Astrocyte of the cerebellum (primary cell): ENCODE measurements at regions not wholly inside any gene's neighbourhood (a gene's known extent, or its start where the extent isn't known, plus 50 kb on each side); places are given as distances from the start of the nearest gene placed in this dataset.
"Not testable (repeated sequence)": the region's sequence is repeated elsewhere in the genome, so short reads cannot be mapped to it uniquely, and the experiment has no call there.

Experiments
- DNase-seq: peaks from one replicate; pipeline ENCODE4 v3.0.0-alpha.2; 2011; ENCODE audit warnings: low read depth
- H3K4me3 ChIP-seq: 2 replicates; pipeline ENCODE4 v1.5.1; 2011; ENCODE audit warnings: mild to moderate bottlenecking, low read depth, low read length, moderate library complexity
- in situ Hi-C: cut with HindIII; loops from 2 replicates; pipeline ENCODE4 v1.10.0; 2017; ENCODE audit warnings: low sequenced_read_pairs
- TF ChIP-seq, protein P1 (sequence below): IDR thresholded peaks from 2 replicates; pipeline ENCODE4 v1.5.1; 2012; ENCODE audit warnings: low read length, low read depth, moderate library complexity, mild to moderate bottlenecking; ENCODE audit errors: missing control alignments

DNA sequence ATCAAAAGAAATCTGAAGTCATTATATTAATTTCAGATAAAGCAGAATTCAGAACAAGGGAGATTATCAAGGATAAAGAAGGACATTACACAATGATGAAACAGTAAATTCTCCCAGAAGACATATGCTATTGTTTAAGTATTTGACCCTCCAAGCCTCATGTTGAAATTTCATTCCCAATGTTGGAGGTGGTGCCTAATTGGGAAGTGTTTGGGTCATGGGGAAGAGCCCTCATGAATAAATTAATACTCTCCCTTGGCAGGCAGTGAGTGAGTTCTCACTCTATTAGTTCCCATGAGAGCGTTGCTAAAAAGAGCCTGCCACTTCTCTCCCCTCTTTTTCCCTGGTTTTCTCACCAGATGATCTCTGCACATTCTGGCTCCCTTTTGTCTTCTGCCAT is 249.9 kb upstream of the GRIA3 start:
- H3K4me3 ChIP-seq: no peak overlapping the region
- TF ChIP-seq, protein P1, sequence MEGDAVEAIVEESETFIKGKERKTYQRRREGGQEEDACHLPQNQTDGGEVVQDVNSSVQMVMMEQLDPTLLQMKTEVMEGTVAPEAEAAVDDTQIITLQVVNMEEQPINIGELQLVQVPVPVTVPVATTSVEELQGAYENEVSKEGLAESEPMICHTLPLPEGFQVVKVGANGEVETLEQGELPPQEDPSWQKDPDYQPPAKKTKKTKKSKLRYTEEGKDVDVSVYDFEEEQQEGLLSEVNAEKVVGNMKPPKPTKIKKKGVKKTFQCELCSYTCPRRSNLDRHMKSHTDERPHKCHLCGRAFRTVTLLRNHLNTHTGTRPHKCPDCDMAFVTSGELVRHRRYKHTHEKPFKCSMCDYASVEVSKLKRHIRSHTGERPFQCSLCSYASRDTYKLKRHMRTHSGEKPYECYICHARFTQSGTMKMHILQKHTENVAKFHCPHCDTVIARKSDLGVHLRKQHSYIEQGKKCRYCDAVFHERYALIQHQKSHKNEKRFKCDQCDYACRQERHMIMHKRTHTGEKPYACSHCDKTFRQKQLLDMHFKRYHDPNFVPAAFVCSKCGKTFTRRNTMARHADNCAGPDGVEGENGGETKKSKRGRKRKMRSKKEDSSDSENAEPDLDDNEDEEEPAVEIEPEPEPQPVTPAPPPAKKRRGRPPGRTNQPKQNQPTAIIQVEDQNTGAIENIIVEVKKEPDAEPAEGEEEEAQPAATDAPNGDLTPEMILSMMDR: no peak
- no peak for DNase-seq
- in situ Hi-C loops: no loop called here

DNA sequence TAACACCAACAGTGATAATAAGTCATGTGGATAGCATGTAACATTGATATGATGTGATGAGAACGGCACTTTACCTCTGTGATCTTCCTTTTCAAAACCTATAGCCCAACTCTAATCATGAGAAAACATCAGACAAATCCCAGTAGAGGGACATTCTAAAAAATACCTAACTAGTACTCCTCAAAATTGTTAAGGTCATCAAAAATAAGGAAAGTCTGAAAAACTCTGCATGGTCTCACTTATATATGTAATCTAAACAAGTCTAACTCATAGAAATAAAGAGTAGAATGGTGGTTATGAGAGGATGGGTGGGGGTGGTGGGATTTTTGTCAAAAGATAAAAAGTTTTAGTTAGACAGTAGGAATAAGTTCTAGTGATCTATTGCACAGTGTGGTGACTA is 243.9 kb upstream of the GRIA3 start:
- TF ChIP-seq, protein P1: no peak
- H3K4me3 ChIP-seq: no peak overlapping the region
- DNase-seq: no peak
- in situ Hi-C loops: no loop called here

DNA sequence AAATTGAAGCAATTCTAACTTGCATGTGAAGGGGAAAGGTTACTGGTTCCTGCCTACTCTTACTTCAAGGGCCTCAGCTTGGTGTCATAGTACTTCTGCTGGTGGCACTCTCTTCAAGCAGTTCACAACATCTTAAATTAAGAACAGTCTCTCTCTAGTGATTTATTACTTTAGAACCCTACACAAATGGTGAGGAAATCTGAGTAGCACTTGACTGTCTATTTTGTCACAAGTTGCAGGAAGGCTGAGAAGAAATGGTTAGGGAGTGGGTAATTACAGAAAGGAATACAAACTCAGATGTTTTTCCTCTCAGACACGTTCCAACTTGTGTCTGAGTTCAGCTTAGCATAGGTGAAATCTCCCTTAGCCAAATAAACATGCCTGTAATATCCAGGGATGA is 242.3 kb upstream of the GRIA3 start:
- TF ChIP-seq, protein P1: no peak
- DNase-seq: no peak
- in situ Hi-C loops: no loop called here
- H3K4me3 ChIP-seq: no peak overlapping the region

DNA sequence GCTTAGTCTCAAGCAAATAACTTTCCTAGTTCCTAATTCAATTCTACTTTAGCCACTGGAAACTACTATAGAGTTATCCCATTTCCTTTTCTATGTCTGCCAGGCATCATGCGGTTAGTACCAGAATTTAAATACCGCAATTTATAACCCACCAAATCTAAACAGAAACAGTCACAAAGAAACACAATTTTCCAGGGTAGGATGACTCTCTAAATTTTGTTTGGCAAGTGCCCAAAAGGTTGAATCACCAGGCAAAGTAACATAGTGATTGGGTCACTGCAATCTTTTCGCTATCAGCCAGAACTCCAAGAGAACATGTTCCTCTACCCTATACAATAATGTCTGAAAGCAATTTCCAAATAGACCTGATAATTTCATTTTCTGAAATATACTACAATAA is 240.2 kb upstream of the GRIA3 start:
- no peak overlapping the region for H3K4me3 ChIP-seq
- DNase-seq: peak; percentile 60
- in situ Hi-C loops: no loop called here
- TF ChIP-seq, protein P1: no peak

DNA sequence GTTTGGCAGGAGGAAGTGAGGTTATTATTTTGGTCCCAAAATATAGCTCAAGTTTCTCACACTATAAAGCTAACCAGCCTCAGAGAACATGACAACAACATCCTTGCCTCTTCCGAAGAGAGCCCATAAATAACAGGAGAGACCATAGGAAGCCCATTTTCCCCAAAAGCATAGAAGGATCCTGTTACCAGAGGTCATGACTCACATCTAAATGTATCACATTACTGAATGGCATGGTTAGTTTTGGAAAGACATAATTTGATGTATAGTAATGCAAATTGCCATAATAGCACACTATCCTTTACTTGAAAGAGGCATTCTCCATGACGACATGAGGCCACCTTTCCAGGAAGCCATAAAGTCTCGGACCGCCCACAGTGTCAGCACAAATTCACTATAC is 238.8 kb upstream of the GRIA3 start:
- in situ Hi-C loops: no loop called here
- TF ChIP-seq, protein P1: no peak
- no peak for DNase-seq
- H3K4me3 ChIP-seq: no peak overlapping the region

DNA sequence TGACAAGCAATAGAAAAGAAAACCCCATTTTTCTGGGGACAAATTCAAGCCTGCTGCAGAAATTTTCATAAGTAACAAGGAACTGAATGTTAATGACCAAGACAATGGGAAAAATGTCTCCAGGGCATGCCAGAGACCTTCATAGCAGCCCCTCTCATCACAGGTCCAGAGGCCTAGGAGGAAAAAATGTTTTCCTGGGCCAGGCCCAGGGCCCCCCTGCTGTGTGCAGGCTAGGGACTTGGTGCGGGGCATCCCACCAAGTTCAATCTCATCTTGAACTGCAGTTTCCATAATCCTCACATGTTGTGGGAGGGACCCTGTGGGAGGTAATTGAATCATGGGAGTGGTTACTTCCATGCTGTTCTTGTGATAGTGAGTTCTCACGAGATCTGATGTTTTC is 211.5 kb upstream of the GRIA3 start:
- no peak overlapping the region for H3K4me3 ChIP-seq
- in situ Hi-C loops: no loop called here
- TF ChIP-seq, protein P1: no peak
- DNase-seq: no peak

DNA sequence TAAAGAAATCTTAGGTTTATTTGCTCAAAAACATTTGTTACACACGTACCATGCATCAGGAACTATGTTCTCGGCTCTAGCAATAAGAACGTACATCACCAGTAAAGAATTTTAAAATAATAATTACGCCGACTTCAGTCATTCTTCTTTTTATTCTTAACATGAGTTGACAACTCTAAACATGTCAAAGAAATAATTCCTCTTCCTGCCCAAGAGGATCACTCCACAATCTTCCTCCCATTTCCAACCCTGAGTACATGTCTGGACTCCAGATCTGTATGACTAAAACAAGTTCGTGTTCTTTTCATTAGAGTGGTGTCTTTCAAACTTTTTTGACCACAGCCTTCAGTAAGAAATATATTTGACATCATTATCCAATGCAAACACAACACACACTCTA is 201.6 kb upstream of the GRIA3 start:
- in situ Hi-C loops: no loop called here
- TF ChIP-seq, protein P1: no peak
- H3K4me3 ChIP-seq: no peak overlapping the region
- no peak for DNase-seq

DNA sequence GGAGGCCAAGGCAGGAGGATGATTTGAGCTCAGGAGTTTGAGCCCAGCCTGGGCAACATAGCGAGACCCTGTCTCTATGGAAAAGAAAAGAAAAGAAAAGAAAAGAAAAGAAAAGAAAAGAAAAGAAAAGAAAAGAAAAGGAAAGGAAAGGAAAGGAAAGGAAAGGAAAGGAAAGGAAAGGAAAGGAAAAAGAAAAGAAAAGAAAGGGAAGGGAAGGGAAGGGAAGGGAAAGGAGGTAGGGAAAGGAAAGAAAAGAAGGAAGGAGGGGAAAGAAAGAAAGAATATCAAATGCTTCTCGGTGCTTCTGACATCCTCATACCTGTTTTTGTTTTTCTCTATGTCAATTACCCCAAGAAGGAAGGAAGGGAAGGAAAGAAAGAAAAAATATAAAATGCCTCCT is 181.2 kb upstream of the GRIA3 start:
- H3K4me3 ChIP-seq, DNase-seq, in situ Hi-C loops: not testable (repeated sequence)
